AG10803 (cell line): ENCODE measurements at regions not wholly inside any gene's neighbourhood (a gene's known extent, or its start where the extent isn't known, plus 50 kb on each side); places are given as distances from the start of the nearest gene placed in this dataset.

Source experiments
- DNase-seq: peaks from one replicate; pipeline ENCODE4 v3.0.0; 2010; ENCODE audit warnings: low read depth
- H3K4me3 ChIP-seq: 2 replicates; pipeline ENCODE4 v1.5.1; 2011; ENCODE audit warnings: mild to moderate bottlenecking, low read length, control low read depth
- TF ChIP-seq, protein P1 (sequence below): conservative IDR thresholded peaks from 2 replicates; pipeline ENCODE4 v1.5.1; 2011; ENCODE audit warnings: mild to moderate bottlenecking, low read length, control low read depth, inconsistent platforms

DNA sequence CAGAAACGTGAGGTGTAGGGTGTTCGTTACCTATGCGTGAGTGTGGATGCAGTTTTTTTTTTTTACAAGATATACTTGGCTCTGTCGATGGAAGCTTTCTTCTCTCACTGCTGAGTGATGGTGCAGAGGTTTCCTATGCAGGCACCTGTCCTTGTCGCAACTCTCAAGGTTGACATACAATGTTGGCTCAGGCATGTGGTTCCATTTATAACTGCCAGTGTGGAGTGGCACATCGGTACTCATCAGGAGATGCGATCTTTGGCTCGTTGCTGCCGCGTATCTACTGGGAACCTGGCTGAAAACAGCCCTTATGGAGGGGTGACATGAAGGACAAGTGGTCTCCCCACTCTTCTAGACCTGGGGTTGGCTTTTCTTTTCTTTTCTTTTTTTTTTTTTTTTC, 109.0 kb downstream of the ZNF664 start:
- DNase-seq: no peak
- no peak overlapping the region for H3K4me3 ChIP-seq
- TF ChIP-seq, protein P1, sequence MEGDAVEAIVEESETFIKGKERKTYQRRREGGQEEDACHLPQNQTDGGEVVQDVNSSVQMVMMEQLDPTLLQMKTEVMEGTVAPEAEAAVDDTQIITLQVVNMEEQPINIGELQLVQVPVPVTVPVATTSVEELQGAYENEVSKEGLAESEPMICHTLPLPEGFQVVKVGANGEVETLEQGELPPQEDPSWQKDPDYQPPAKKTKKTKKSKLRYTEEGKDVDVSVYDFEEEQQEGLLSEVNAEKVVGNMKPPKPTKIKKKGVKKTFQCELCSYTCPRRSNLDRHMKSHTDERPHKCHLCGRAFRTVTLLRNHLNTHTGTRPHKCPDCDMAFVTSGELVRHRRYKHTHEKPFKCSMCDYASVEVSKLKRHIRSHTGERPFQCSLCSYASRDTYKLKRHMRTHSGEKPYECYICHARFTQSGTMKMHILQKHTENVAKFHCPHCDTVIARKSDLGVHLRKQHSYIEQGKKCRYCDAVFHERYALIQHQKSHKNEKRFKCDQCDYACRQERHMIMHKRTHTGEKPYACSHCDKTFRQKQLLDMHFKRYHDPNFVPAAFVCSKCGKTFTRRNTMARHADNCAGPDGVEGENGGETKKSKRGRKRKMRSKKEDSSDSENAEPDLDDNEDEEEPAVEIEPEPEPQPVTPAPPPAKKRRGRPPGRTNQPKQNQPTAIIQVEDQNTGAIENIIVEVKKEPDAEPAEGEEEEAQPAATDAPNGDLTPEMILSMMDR: no peak

DNA sequence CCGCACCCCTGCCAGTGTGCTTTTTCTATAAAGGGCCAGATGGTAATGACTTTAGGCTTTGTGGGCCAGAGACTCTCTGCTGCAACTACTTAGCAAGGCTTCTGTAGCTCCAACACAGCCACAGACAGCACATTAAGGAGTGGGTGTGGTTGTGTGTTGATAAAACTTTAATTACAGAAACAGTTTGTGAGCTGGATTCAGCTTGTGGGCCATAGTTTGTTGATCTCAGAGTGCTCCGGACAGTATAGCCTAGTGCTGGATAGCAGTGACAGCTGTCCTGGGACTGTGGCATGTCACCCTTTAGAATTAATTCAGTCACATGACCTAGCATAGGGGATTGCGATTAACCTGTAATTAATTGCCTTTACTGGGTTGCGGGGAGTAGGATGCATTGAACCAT, 109.7 kb downstream of the ZNF664 start:
- TF ChIP-seq, protein P1: no peak
- no peak overlapping the region for H3K4me3 ChIP-seq
- DNase-seq: no peak

DNA sequence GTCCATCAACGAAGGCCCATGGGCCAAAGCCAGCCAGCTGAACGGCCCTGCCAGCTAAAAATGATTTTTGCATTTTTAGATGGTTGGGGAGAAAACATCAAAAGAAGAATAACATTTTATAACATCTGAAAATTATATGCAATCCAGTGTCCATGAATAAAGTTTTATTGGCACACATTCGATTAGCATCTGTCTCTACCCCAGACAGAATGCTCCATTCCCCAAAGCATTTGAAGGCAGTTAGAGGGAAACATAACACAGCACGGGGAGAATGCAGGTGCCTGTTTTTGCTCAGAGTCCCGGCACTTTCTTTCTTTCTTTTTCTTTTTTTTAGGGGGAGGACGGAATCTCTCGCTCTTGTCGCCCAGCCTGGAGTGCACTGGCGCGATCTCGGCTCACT, 110.7 kb downstream of the ZNF664 start:
- TF ChIP-seq, protein P1: no peak
- H3K4me3 ChIP-seq: no peak overlapping the region
- DNase-seq: no peak

DNA sequence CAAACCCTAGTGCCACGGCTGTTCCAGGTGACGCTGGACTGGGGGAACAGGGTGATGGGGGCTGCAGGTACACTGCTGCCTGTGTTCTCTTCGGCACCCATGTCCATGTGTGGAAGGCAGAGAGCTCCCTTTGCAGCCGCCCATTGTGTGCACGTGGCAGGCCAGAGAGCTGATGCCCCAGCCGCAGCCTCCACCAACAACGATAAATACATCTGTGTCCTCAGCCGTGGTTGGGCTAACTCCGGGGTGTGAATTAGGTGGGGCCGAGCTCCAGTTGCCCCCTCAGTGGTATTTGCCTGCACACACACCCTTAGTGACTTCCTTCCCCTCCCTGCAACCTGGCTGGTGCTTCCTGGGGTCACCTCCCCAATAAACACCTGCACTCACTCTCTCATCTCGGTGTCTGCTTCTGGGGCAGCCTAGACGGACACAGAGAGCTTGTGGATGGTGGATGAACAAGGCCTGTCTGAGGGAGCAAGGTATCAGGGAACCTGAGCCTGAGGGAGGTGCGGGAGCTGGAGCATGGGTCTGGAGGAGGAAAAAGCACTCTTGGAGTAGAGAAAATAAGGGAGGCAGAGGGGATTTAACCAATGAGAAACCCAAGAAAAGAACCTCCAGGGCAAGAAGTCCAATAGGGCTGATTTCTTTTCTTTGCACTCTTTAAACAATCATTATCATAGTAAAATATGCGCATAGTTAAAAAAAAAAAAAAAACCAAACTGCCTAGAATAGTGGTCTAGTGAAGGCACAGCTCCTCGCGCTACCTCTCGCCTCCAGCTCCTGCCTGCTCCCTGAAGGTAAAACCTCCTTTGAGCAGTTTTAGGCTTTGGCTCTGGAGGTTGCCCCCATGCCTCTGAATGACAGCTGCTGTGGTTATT, 112.6 kb downstream of the ZNF664 start:
- TF ChIP-seq, protein P1: no peak
- no peak for DNase-seq

DNA sequence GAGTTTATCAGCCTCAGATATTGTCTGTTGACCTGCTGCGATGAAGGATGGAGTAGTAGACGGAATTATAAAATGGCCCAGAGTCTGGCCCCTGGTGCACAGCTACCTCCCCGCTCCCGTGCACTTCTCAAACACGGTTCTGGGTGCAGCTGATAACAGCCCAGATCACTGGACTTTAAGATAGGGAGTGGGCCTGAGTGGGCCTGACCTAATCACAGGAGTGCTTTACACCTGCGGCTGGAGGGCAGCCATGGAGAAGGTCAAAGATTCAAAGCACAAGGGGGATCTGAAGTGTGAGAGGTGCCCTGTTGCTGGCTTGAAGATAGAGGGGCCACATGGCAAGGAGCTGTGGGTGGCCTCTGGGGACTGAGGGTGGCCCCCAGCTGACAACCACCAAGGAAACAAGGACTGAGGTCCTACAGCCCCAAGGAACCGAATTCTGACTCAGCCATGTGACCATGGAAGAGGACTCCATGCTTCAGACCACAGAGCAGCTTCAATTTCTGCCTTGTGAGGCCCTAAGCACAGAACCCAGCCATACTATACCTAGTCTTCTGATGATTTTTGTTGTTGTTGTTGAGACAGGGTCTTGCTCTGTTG, 113.4 kb downstream of the ZNF664 start:
- H3K4me3 ChIP-seq: no peak overlapping the region
- DNase-seq: no peak
- TF ChIP-seq, protein P1: no peak

More for the DNA sequence above, 112.6 kb downstream of the ZNF664 start:
- no peak overlapping the region for H3K4me3 ChIP-seq

DNA sequence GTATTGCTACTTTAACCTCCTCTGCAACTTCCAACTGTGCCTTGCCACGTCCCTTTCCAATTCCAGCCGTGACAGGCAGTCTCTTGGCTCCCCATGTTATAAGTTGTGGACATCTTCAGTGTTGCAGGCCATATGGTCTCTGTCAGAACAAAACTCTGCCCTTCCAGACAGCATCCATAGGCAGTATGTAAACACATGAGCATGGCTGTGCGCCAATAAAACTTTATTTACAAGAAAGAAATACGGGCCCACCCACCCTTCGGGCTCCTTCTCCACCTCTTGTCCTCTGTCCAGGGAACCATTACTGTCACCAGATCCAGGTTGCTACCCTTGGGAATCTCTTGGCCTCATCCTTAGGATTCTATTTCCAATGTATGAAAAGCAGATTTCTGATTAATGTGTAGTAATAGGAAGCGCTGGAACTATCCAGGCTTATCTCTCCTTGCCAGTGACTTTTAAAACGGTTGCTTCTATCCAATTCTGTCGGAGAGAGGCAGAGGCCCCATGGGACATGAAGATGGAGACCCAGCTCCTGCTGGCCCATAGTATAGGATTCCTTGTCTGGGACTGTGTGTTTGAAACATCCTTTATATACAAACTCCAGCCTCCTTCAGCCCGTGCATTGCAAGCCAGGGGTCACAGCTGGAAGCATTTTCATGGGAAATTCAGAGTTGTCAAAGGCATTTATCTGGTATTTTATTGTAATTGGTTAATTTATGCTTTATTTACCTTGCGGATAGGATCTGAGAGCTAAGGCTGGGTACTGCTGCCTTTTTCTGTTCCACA, 114.4 kb downstream of the ZNF664 start:
- no peak for DNase-seq
- H3K4me3 ChIP-seq: no peak overlapping the region
- TF ChIP-seq, protein P1: no peak
